Endothelial cell (in vitro differentiated cells): ENCODE measurements at regions not wholly inside any gene's neighbourhood (a gene's known extent, or its start where the extent isn't known, plus 50 kb on each side); places are given as distances from the start of the nearest gene placed in this dataset.

Experiments used
- DNase-seq: peaks from one replicate; pipeline ENCODE4 v3.0.0; 2021; ENCODE audit warnings: low spot score
- H3K27ac Mint-ChIP-seq: one replicate; pipeline ENCODE4 v1.8.0; 2021; ENCODE audit warnings: mixed read lengths, inconsistent platforms; ENCODE audit not compliant: unreplicated experiment
- H3K27me3 Mint-ChIP-seq: one replicate; pipeline ENCODE4 v1.8.0; 2021; ENCODE audit warnings: mild to moderate bottlenecking, moderate library complexity, mixed read lengths, inconsistent platforms; ENCODE audit not compliant: unreplicated experiment
- H3K36me3 Mint-ChIP-seq: one replicate; pipeline ENCODE4 v1.8.0; 2021; ENCODE audit warnings: mild to moderate bottlenecking, low read depth, mixed read lengths, inconsistent platforms; ENCODE audit not compliant: unreplicated experiment
- H3K4me1 Mint-ChIP-seq: one replicate; pipeline ENCODE4 v1.8.0; 2021; ENCODE audit warnings: mild to moderate bottlenecking, mixed read lengths, inconsistent platforms; ENCODE audit not compliant: unreplicated experiment
- H3K4me3 Mint-ChIP-seq: one replicate; pipeline ENCODE4 v1.8.0; 2021; ENCODE audit warnings: mild to moderate bottlenecking, mixed read lengths, inconsistent platforms; ENCODE audit not compliant: unreplicated experiment
- H3K9me3 Mint-ChIP-seq: one replicate; pipeline ENCODE4 v1.8.0; 2021; ENCODE audit warnings: mixed read lengths, inconsistent platforms; ENCODE audit not compliant: unreplicated experiment
- TF ChIP-seq, protein P1 (sequence below): fragments of 200-600 bp; sonication (generic); IDR thresholded peaks from one replicate; pipeline ENCODE4 v1.5.0; 2021; ENCODE audit warnings: antibody characterized with exemption; ENCODE audit not compliant: unreplicated experiment

DNA sequence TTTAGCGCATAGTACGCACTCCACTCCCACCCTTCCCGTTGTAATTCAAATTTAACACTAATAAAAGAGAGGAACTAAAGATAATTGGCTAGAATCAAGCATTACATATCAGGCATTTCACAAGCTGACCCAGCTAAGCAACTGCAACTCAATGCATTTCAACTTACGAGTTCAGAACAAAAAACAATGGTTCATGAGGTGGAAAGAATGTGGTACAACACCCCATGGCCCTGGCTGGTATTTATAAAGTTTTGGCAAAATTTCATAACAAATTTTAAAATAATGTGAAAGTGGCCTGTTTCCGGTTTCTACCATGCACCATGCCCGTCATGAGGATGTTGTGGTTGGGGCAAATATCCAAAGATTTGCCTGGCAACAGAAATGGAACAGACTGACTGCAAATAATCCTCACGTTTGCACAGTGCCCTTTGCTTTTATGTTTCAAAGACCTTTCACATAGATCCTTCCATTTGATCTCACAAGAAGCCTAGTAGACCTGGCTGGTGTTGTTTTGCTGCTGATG lies 455.3 kb upstream of the NR2F2 start:
- Mint-ChIP-seq H3K9me3 (no peaks in the 10 kb centered on the region), H3K36me3 (no peaks in the 10 kb centered on the region), H3K27me3 (peaks cover 3% of the 10 kb centered on the region), H3K4me1 (peaks cover 7% of the 10 kb centered on the region), H3K4me3 (no peak overlapping the region), H3K27ac (no peak overlapping the region)
- TF ChIP-seq, protein P1, sequence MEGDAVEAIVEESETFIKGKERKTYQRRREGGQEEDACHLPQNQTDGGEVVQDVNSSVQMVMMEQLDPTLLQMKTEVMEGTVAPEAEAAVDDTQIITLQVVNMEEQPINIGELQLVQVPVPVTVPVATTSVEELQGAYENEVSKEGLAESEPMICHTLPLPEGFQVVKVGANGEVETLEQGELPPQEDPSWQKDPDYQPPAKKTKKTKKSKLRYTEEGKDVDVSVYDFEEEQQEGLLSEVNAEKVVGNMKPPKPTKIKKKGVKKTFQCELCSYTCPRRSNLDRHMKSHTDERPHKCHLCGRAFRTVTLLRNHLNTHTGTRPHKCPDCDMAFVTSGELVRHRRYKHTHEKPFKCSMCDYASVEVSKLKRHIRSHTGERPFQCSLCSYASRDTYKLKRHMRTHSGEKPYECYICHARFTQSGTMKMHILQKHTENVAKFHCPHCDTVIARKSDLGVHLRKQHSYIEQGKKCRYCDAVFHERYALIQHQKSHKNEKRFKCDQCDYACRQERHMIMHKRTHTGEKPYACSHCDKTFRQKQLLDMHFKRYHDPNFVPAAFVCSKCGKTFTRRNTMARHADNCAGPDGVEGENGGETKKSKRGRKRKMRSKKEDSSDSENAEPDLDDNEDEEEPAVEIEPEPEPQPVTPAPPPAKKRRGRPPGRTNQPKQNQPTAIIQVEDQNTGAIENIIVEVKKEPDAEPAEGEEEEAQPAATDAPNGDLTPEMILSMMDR, result no peak
- no peak for DNase-seq

DNA sequence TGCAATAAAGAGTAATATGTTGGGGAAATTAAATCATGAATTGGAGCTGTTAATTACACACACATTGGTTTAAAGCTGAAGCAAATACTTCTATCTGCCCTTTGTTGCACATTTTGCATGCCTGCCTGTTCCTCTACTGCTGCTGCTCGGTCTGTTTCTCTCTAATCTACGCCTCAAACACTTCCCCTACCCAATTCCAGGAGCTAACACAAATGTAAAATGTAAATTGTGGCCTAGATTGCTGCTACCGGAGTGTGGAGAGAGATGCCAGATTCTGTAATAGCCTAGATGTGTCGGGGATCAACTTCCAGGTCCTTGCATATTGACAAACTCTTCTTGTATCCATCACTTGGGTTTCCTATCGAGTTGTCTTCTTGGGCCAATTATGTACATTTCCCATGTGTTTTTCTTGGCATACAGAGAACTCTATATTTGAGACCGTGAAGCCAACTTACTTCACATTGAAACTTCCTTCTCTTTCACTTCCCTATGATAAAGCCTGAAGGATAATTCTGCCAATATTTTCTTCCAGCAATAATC lies 450.4 kb upstream of the NR2F2 start:
- Mint-ChIP-seq H3K27me3 (peaks cover 3% of the 10 kb centered on the region), H3K36me3 (no peaks in the 10 kb centered on the region), H3K4me1 (peaks cover 7% of the 10 kb centered on the region), H3K4me3 (no peak overlapping the region), H3K9me3 (no peaks in the 10 kb centered on the region), H3K27ac (no peak overlapping the region)
- TF ChIP-seq, protein P1, result no peak
- no peak for DNase-seq

DNA sequence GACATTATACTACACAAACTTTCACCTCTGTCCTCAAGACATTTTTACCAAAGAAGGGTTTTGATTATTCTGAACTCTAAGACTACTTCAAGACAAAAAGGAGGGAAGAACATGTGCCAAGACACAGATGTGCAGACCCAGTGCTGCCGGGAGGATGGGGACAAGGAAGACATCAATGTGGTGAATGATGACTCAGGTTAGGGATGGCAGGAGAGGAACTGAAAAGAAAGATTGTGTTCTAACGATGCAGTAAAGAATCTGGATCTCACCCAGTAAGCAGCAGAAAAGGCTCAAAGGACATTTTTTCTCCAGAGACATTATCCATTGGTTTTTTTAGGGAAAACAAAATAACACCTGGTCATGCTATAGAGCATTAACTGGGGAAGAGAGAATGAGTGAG lies 449.9 kb upstream of the NR2F2 start:
- H3K27ac Mint-ChIP-seq, result no peak overlapping the region
- H3K9me3 Mint-ChIP-seq, result no peaks in the 10 kb centered on the region
- TF ChIP-seq, protein P1, result no peak
- peaks cover 7% of the 10 kb centered on the region for H3K4me1 Mint-ChIP-seq
- H3K27me3 Mint-ChIP-seq, result peaks cover 3% of the 10 kb centered on the region
- H3K4me3 Mint-ChIP-seq, result no peak overlapping the region
- H3K36me3 Mint-ChIP-seq, result no peaks in the 10 kb centered on the region
- no peak for DNase-seq

DNA sequence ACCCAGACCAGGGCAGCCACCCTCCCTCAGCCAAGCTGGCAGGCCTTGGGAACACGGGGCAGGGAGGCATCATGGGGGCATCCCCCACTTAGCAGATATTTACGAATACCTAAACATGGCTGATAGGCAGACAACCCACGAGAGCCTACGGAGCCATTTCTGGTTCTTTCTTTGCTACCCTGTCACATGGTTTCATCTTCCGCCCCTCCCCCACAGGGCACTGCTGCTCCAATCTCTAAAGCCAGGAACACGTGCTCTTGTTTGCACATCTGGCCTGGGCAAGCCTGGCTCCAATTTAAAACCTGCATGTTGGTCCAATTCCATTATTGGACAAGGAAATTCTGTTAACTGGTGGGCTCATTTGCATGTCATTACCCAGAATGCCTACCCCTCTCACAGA lies 447.4 kb upstream of the NR2F2 start:
- Mint-ChIP-seq H3K4me3 (no peak overlapping the region), H3K27ac (no peak overlapping the region), H3K9me3 (no peaks in the 10 kb centered on the region), H3K27me3 (peaks cover 3% of the 10 kb centered on the region), H3K4me1 (peaks cover 14% of the 10 kb centered on the region), H3K36me3 (no peaks in the 10 kb centered on the region)
- no peak for DNase-seq
- TF ChIP-seq, protein P1, result no peak

DNA sequence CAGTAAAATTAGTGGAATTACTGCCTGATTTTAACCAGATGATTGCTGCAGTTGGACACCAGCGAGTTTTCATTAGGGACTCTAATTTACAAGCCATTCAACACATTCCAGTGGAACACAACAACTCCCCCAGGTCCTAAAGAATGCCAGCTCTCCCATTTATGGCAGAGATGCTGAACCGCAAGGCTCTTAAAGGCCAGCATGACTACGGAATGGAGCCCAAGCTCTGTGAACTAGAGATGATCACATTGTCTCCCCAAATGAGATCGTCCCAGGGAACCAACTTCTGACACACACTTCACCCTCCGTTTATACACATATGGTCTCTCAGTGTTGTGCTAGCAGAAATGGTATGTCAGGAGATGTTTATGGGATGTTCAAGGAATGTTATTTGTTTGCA lies 446.2 kb upstream of the NR2F2 start:
- peaks cover under 1% of the 10 kb centered on the region for H3K27me3 Mint-ChIP-seq
- no peak overlapping the region for H3K27ac Mint-ChIP-seq
- no peaks in the 10 kb centered on the region for H3K36me3 Mint-ChIP-seq
- peaks cover 14% of the 10 kb centered on the region for H3K4me1 Mint-ChIP-seq
- no peaks in the 10 kb centered on the region for H3K9me3 Mint-ChIP-seq
- TF ChIP-seq, protein P1, result no peak
- H3K4me3 Mint-ChIP-seq, result no peak overlapping the region
- no peak for DNase-seq
